ENCODE measurements at regions not wholly inside any gene's neighbourhood (a gene's known extent, or its start where the extent isn't known, plus 50 kb on each side); places are given as distances from the start of the nearest gene placed in this dataset.

DNA sequence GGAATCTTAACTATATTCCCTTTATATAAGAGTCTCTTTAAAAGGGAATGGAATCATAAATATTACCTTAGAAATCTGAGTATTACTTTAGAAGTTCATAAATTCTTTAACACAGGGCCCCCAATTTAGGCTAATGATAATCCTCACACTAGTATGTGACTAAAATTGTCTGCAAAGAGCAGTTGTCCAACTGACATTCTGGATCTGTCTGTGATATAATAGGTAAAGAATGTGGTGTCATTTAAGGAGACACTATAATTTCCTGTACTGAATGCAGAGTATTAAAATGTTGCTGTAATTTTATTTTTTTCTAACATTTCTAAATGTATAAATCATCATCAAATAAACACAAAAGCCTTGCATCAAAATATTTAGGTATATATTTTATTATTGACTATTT is 128.5 kb upstream of the DST start:
- Histone ChIP-seq H3K9me3 (no peaks in the 10 kb centered on the region), H3K4me1 (peaks cover 0 to 7% (median 5%) of the 10 kb centered on the region in 4 donors), H3K4me3 (no peak overlapping the region), H3K27ac (no peak overlapping the region), H3K27me3 (no peaks in the 10 kb centered on the region), H3K36me3 (no peaks in the 10 kb centered on the region)
- DNase-seq: no peak
- TF ChIP-seq POLR2A (IDR thresholded peaks at IDR 0.05): no peak
- no peak for TF ChIP-seq EP300 (IDR thresholded peaks at IDR 0.05)
- TF ChIP-seq, protein P1, sequence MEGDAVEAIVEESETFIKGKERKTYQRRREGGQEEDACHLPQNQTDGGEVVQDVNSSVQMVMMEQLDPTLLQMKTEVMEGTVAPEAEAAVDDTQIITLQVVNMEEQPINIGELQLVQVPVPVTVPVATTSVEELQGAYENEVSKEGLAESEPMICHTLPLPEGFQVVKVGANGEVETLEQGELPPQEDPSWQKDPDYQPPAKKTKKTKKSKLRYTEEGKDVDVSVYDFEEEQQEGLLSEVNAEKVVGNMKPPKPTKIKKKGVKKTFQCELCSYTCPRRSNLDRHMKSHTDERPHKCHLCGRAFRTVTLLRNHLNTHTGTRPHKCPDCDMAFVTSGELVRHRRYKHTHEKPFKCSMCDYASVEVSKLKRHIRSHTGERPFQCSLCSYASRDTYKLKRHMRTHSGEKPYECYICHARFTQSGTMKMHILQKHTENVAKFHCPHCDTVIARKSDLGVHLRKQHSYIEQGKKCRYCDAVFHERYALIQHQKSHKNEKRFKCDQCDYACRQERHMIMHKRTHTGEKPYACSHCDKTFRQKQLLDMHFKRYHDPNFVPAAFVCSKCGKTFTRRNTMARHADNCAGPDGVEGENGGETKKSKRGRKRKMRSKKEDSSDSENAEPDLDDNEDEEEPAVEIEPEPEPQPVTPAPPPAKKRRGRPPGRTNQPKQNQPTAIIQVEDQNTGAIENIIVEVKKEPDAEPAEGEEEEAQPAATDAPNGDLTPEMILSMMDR (IDR thresholded peaks at IDR 0.05): no peak
- no peak for TF ChIP-seq POLR2AphosphoS5 (IDR thresholded peaks at IDR 0.05)
- no peak for ATAC-seq (ENCODE audit: low FRiP score in 2 of 2)

DNA sequence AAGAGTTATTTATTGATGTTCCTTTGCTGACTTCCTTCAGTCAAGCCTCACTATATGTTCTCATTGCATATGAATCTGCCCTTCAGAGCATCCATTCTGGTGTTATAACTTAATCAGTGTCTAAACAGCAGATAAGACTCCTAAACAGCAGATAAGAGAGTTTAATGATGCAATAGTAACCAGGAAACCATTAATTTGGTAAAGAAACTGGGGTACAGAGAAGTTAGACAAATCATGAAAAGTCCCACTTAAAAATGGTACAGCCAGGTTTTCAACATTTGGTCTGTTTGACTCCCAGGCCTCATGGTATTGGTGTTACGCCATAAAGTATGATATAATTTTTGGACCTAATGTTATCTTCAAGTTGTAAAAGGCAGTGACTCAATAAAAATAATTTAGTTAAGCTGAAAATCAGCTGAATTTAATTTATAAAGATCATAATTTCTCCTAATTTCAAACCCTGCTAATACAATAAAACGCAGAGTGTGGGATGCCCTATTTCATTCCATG is 127.4 kb upstream of the DST start:
- Histone ChIP-seq H3K27me3 (no peaks in the 10 kb centered on the region), H3K9me3 (no peaks in the 10 kb centered on the region), H3K4me3 (no peak overlapping the region), H3K27ac (no peak overlapping the region), H3K4me1 (peaks cover 0 to 8% (median 5%) of the 10 kb centered on the region in 4 donors), H3K36me3 (no peaks in the 10 kb centered on the region)
- DNase-seq: no peak
- 98% methylated on average over 2 of the region's 2 CpGs for WGBS, 2 donors
- no peak for TF ChIP-seq POLR2AphosphoS5 (IDR thresholded peaks at IDR 0.05)
- TF ChIP-seq EP300 (IDR thresholded peaks at IDR 0.05): no peak
- TF ChIP-seq POLR2A (IDR thresholded peaks at IDR 0.05): no peak
- TF ChIP-seq, protein P1 (IDR thresholded peaks at IDR 0.05): no peak
- ATAC-seq (ENCODE audit: low FRiP score in 2 of 2): no peak

DNA sequence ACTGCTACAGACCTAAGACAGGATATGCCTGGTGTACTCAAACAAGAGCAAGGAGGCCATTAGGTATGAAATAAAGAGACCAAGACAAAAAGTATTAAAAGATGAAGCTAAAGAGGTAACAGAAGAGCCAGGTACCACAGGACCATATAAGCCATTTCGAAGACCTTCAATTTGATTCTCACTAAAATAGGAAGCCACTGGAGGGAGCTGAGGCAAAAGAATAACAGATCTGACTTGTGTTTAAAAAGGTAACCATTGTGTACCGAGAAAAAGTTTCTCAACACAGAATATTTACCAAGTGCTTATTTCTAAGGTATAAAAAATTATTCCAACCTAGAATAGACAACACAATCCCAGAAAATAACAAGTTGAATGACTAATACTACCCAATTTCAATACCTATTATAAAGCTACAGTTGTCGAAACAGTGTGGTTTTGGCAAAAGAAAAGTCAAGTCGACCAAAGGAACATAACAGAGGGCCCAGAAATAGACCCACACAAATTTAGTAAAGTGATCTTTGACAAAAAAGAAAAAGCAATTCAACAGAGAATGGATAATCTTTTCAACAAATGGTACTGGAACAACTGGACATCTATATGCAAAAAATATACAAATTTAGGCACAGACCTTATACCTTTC is 125.3 kb upstream of the DST start:
- 73 to 76% methylated on average over 4 of the region's 4 CpGs for WGBS, 2 donors
- TF ChIP-seq POLR2A (IDR thresholded peaks at IDR 0.05): no peak
- DNase-seq (no peak), ATAC-seq (ENCODE audit: low FRiP score in 2 of 2) (no peak)
- H3K4me1 ChIP-seq: peaks cover 7 to 15% (median 7%) of the 10 kb centered on the region in 4 donors
- H3K36me3 ChIP-seq: no peaks in the 10 kb centered on the region
- no peak overlapping the region for H3K4me3 ChIP-seq
- H3K27me3 ChIP-seq: no peaks in the 10 kb centered on the region
- H3K27ac ChIP-seq: no peak overlapping the region
- H3K9me3 ChIP-seq: no peaks in the 10 kb centered on the region

DNA sequence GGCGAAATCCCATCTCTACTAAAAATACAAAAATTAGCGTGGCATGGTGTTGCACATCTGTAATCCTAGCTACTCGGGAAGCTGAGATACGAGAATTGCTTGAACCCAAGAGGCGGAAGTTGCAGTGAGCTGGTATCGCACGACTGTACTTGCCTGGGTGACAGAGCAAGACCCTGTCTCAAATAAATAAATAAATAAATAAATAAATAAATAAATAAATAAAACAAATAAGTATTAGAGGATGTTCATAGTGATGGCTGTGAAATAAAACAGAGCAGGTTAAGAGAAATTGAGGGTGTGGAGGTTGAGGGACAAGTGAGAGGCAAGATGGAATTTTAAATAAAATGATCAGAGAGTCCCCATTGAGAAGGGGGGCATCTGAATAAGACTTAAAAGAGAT is 124.7 kb upstream of the DST start:
- DNase-seq: no peak
- ATAC-seq (ENCODE audit: low FRiP score in 2 of 2): no peak
- Histone ChIP-seq H3K9me3 (no peaks in the 10 kb centered on the region), H3K4me1 (peaks cover 7 to 15% (median 7%) of the 10 kb centered on the region in 4 donors), H3K4me3 (no peak overlapping the region), H3K27me3 (no peaks in the 10 kb centered on the region), H3K36me3 (no peaks in the 10 kb centered on the region), H3K27ac (no peak overlapping the region)
- no peak for TF ChIP-seq POLR2AphosphoS5 (IDR thresholded peaks at IDR 0.05)
- TF ChIP-seq POLR2A (IDR thresholded peaks at IDR 0.05): no peak
- no peak for TF ChIP-seq EP300 (IDR thresholded peaks at IDR 0.05)
- TF ChIP-seq, protein P1 (IDR thresholded peaks at IDR 0.05): no peak
- 83 to 91% methylated on average over 7 of the region's 7 CpGs for WGBS, 2 donors

DNA sequence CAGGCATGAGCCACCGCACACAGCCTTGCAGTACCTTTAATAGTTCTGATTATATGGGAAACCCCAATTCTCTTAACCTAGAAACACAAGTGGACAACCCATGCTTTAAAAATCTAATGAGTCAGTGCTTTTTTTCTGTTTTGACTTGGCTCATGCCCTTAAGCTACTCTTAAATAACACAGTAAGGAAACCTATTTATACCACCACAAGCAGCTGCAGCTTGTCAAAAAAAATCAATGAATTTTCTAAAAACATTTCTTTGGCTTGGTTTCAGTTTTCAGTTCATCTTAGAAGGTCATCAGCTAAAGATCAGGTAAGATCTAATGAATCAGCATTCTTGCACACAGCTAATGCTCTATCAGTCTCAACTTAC is 124.1 kb upstream of the DST start:
- TF ChIP-seq POLR2A (IDR thresholded peaks at IDR 0.05): no peak
- no peak for TF ChIP-seq EP300 (IDR thresholded peaks at IDR 0.05)
- TF ChIP-seq, protein P1 (IDR thresholded peaks at IDR 0.05): no peak
- no peak for TF ChIP-seq POLR2AphosphoS5 (IDR thresholded peaks at IDR 0.05)
- H3K4me3 ChIP-seq: no peak overlapping the region
- H3K9me3 ChIP-seq: no peaks in the 10 kb centered on the region
- no peaks in the 10 kb centered on the region for H3K27me3 ChIP-seq
- DNase-seq (no peak), ATAC-seq (ENCODE audit: low FRiP score in 2 of 2) (no peak)
- H3K36me3 ChIP-seq: no peaks in the 10 kb centered on the region
- peaks cover 7 to 15% (median 7%) of the 10 kb centered on the region in 4 donors for H3K4me1 ChIP-seq
- 80 to 81% methylated on average over 1 of the region's 1 CpG for WGBS, 2 donors
- H3K27ac ChIP-seq: no peak overlapping the region

Data from upper lobe of left lung (tissue), 6 donors.